Caco-2 (cell line): ENCODE measurements at regions not wholly inside any gene's neighbourhood (a gene's known extent, or its start where the extent isn't known, plus 50 kb on each side); places are given as distances from the start of the nearest gene placed in this dataset.

Experiments
- BruUV-seq: library from RNA; stranded (reverse); fragments of 400-500 nt; replicated peaks from 2 replicates; lab custom pipeline; 2021; lab: Mats Ljungman, UMichigan
- CTCF ChIA-PET: fragments of 300-600 bp; sonication (Branson Sonifier 250); formaldehyde crosslinking; loops from one replicate; lab custom pipeline; 2022; ENCODE audit warnings: antibody characterized with exemption; lab: Charles Lee
- POLR2A ChIA-PET: fragments of 300-600 bp; sonication (Branson Sonifier 250); formaldehyde crosslinking; loops from one replicate; lab custom pipeline; 2022; ENCODE audit warnings: antibody characterized with exemption; lab: Charles Lee
- DNase-seq, 2 experiments: peaks; one replicate each; pipeline versions ENCODE4 v3.0.0 to v3.0.0-alpha.2; 2020 to 2022
- H3K27me3 ChIP-seq: replicated peaks from 2 replicates; pipeline ENCODE4 v1.6.0; 2011; ENCODE audit warnings: low read length; ENCODE audit not compliant: control insufficient read depth, insufficient read depth
- H3K36me3 ChIP-seq: 2 replicates; pipeline ENCODE4 v1.5.1; 2011; ENCODE audit warnings: low read length; ENCODE audit not compliant: control insufficient read depth, insufficient read depth
- H3K4me1 ChIP-seq: fragments of 250-450 bp; sonication (Bioruptor Pico); 2 replicates; pipeline ENCODE4 v1.5.1; 2020; ENCODE audit warnings: mild to moderate bottlenecking
- H3K4me3 ChIP-seq: 2 replicates; pipeline ENCODE4 v1.5.1; 2011; ENCODE audit warnings: low read depth, mild to moderate bottlenecking, control low read depth, low read length
- H3K9me3 ChIP-seq: fragments of 250-450 bp; sonication (Bioruptor Pico); 2 replicates; pipeline ENCODE4 v1.5.1; 2020; ENCODE audit warnings: mild to moderate bottlenecking, moderate library complexity
- H3K27ac Mint-ChIP-seq: one replicate; pipeline ENCODE4 v1.8.0; 2022; ENCODE audit warnings: mixed read lengths; ENCODE audit not compliant: unreplicated experiment
- H3K27me3 Mint-ChIP-seq: one replicate; pipeline ENCODE4 v1.8.0; 2022; ENCODE audit warnings: mixed read lengths; ENCODE audit not compliant: insufficient read depth, unreplicated experiment
- H3K36me3 Mint-ChIP-seq: one replicate; pipeline ENCODE4 v1.8.0; 2022; ENCODE audit warnings: mild to moderate bottlenecking, mixed read lengths; ENCODE audit not compliant: insufficient read depth, unreplicated experiment
- H3K4me1 Mint-ChIP-seq: one replicate; pipeline ENCODE4 v1.8.0; 2022; ENCODE audit warnings: low read depth, mixed read lengths; ENCODE audit not compliant: unreplicated experiment
- H3K4me3 Mint-ChIP-seq: one replicate; pipeline ENCODE4 v1.8.0; 2022; ENCODE audit warnings: mild to moderate bottlenecking, moderate library complexity, mixed read lengths; ENCODE audit not compliant: unreplicated experiment
- H3K9me3 Mint-ChIP-seq: one replicate; pipeline ENCODE4 v1.8.0; 2022; ENCODE audit warnings: mixed read lengths; ENCODE audit not compliant: unreplicated experiment
- CTCF ChIP-seq, 2 experiments: fragments of 200-600 bp in 1 of 2; IDR thresholded peaks; 1 replicate in 1 of 2; 2 replicates in 1 of 2; pipeline versions ENCODE4 v1.5.1 to v1.8.0; 2011 to 2022; ENCODE audit warnings: antibody characterized with exemption in 1 of 2, control low read depth in 1 of 2, inconsistent platforms in 1 of 2, low read depth in 1 of 2, low read length in 1 of 2, mild to moderate bottlenecking in 1 of 2, moderate library complexity in 1 of 2; ENCODE audit not compliant: insufficient read depth in 1 of 2, severe bottlenecking in 1 of 2, unreplicated experiment in 1 of 2
- intact Hi-C: fragments of 100-400 bp; cut with micrococcal nuclease; formaldehyde crosslinking; loops from one replicate; pipeline ENCODE4 v1.10.0; 2022; ENCODE audit not compliant: unreplicated experiment

- Histone ChIP-seq H3K9me3 (no peaks in the 10 kb centered on the region), H3K4me1 (no peaks in the 10 kb centered on the region), H3K4me3 (no peak overlapping the region), H3K27me3 (no peaks in the 10 kb centered on the region), H3K36me3 (no peaks in the 10 kb centered on the region)
- H3K4me3 Mint-ChIP-seq, result no peak overlapping the region
- H3K9me3 Mint-ChIP-seq, result no peaks in the 10 kb centered on the region
- H3K4me1 Mint-ChIP-seq, result no peaks in the 10 kb centered on the region
- no TSS peak for BruUV-seq
- CTCF ChIA-PET, result no interaction called here
- intact Hi-C loops, result no loop called here
- H3K27me3 Mint-ChIP-seq, result no peaks in the 10 kb centered on the region
- POLR2A ChIA-PET, result no interaction called here
- no peak overlapping the region for H3K27ac Mint-ChIP-seq
- no peak for TF ChIP-seq CTCF (IDR thresholded peaks at IDR 0.05; ENCODE audit: insufficient read depth in 1 of 2, low read depth in 1 of 2, low read length in 1 of 2, severe bottlenecking in 1 of 2, unreplicated experiment in 1 of 2)
- H3K36me3 Mint-ChIP-seq, result no peaks in the 10 kb centered on the region
- no peak for DNase-seq
Measured at GRCh38 chr1:55400508-55400907, 185.3 kb upstream of the USP24 start.

- no peak for TF ChIP-seq CTCF (IDR thresholded peaks at IDR 0.05; ENCODE audit: insufficient read depth in 1 of 2, low read depth in 1 of 2, low read length in 1 of 2, severe bottlenecking in 1 of 2, unreplicated experiment in 1 of 2)
- H3K4me1 Mint-ChIP-seq, result no peaks in the 10 kb centered on the region
- Histone ChIP-seq H3K9me3 (no peaks in the 10 kb centered on the region), H3K27me3 (no peaks in the 10 kb centered on the region), H3K4me1 (no peaks in the 10 kb centered on the region), H3K36me3 (no peaks in the 10 kb centered on the region), H3K4me3 (no peak overlapping the region)
- intact Hi-C loops, result no loop called here
- no peak overlapping the region for H3K4me3 Mint-ChIP-seq
- BruUV-seq, result no TSS peak
- no peaks in the 10 kb centered on the region for H3K27me3 Mint-ChIP-seq
- H3K9me3 Mint-ChIP-seq, result no peaks in the 10 kb centered on the region
- no peaks in the 10 kb centered on the region for H3K36me3 Mint-ChIP-seq
- ChIA-PET CTCF (no interaction called here), POLR2A (no interaction called here)
- no peak for DNase-seq
- H3K27ac Mint-ChIP-seq, result no peak overlapping the region
Measured at GRCh38 chr1:55399346-55399745, 184.2 kb upstream of the USP24 start.

GRCh38 chr1:55396381-55396891 lies 181.3 kb upstream of the USP24 start:
- H3K4me3 ChIP-seq, result no peak overlapping the region
- H3K27me3 Mint-ChIP-seq, result no peaks in the 10 kb centered on the region
- H3K27ac Mint-ChIP-seq, result no peak overlapping the region
- H3K36me3 Mint-ChIP-seq, result no peaks in the 10 kb centered on the region
- no TSS peak for BruUV-seq
- no peaks in the 10 kb centered on the region for H3K4me1 Mint-ChIP-seq
- H3K27me3 ChIP-seq, result no peaks in the 10 kb centered on the region
- TF ChIP-seq CTCF (IDR thresholded peaks at IDR 0.05; ENCODE audit: insufficient read depth in 1 of 2, low read depth in 1 of 2, low read length in 1 of 2, severe bottlenecking in 1 of 2, unreplicated experiment in 1 of 2), result no peak
- no peak overlapping the region for H3K4me3 Mint-ChIP-seq
- CTCF ChIA-PET, result no interaction called here
- no peaks in the 10 kb centered on the region for H3K9me3 Mint-ChIP-seq
- POLR2A ChIA-PET, result no interaction called here
- H3K4me1 ChIP-seq, result no peaks in the 10 kb centered on the region
- no peaks in the 10 kb centered on the region for H3K36me3 ChIP-seq
- no peak for DNase-seq
- intact Hi-C loops, result no loop called here
- no peaks in the 10 kb centered on the region for H3K9me3 ChIP-seq
